ENCODE measurements at regions not wholly inside any gene's neighbourhood (a gene's known extent, or its start where the extent isn't known, plus 50 kb on each side); places are given as distances from the start of the nearest gene placed in this dataset.

GRCh38 chr7:45983720-45984255, 62.7 kb upstream of the IGFBP3 start:
- TF ChIP-seq CTCF (IDR thresholded peaks at IDR 0.05) (no peak), POLR2A (IDR thresholded peaks at IDR 0.05) (no peak)

Measured in adrenal gland (tissue), 5 donors.